H1 (cell line): ENCODE measurements at regions not wholly inside any gene's neighbourhood (a gene's known extent, or its start where the extent isn't known, plus 50 kb on each side); places are given as distances from the start of the nearest gene placed in this dataset.

Experiments
- ASH2L ChIP-seq: fragments of 200-600, 300-600 bp; sonication (generic); IDR thresholded peaks from one replicate; pipeline ENCODE4 v1.7.1; 2017; ENCODE audit warnings: low read length
- ATF2 ChIP-seq: IDR thresholded peaks from 2 replicates; pipeline ENCODE4 v1.6.1; 2012; ENCODE audit warnings: low read length, inconsistent platforms

GRCh38 chr1:187933562-187934419 lies 1105.0 kb downstream of the PLA2G4A start (continued):
- TF ChIP-seq ATF2 (no peak), ASH2L (no peak)
